GM23248 (cell line): ENCODE measurements at regions not wholly inside any gene's neighbourhood (a gene's known extent, or its start where the extent isn't known, plus 50 kb on each side); places are given as distances from the start of the nearest gene placed in this dataset.

Source experiments
- DNase-seq: peaks from one replicate; pipeline ENCODE4 v3.0.0-alpha.2; 2015
- H2AFZ ChIP-seq: fragments of 200-600 bp; sonication (generic); 2 replicates; pipeline ENCODE4 v1.6.1; 2016; ENCODE audit warnings: antibody characterized with exemption
- H3F3A ChIP-seq: fragments of 200-600 bp; sonication (generic); 2 replicates; pipeline ENCODE4 v1.6.1; 2016; ENCODE audit warnings: mild to moderate bottlenecking, antibody characterized with exemption, mixed run types; ENCODE audit not compliant: insufficient read depth
- H3K27ac ChIP-seq: fragments of 200-600 bp; sonication (generic); 2 replicates; pipeline ENCODE4 v1.5.1; 2016; ENCODE audit warnings: mild to moderate bottlenecking
- H3K27me3 ChIP-seq: fragments of 200-600 bp; sonication (generic); replicated peaks from 2 replicates; pipeline ENCODE4 v1.6.1; 2016; ENCODE audit warnings: mild to moderate bottlenecking; ENCODE audit not compliant: insufficient read depth
- H3K36me3 ChIP-seq: fragments of 200-600 bp; sonication (generic); 2 replicates; pipeline ENCODE4 v1.6.1; 2016; ENCODE audit warnings: low read depth, mild to moderate bottlenecking
- H3K4me1 ChIP-seq: fragments of 200-600 bp; sonication (generic); 2 replicates; pipeline ENCODE4 v1.6.1; 2016; ENCODE audit warnings: mild to moderate bottlenecking; ENCODE audit not compliant: insufficient read depth
- H3K4me2 ChIP-seq: fragments of 200-600 bp; sonication (generic); one replicate; pipeline ENCODE4 v1.6.1; 2016; ENCODE audit warnings: mild to moderate bottlenecking; ENCODE audit not compliant: unreplicated experiment
- H3K4me3 ChIP-seq: fragments of 200-600 bp; sonication (generic); 2 replicates; pipeline ENCODE4 v1.5.1; 2016; ENCODE audit warnings: mild to moderate bottlenecking
- H3K79me2 ChIP-seq: fragments of 200-600 bp; sonication (generic); 2 replicates; pipeline ENCODE4 v1.6.1; 2016; ENCODE audit warnings: mild to moderate bottlenecking; ENCODE audit not compliant: insufficient read depth
- H3K9ac ChIP-seq: fragments of 200-600 bp; sonication (generic); 2 replicates; pipeline ENCODE4 v1.6.1; 2016; ENCODE audit warnings: mild to moderate bottlenecking
- H3K9me2 ChIP-seq: fragments of 200-600 bp; sonication (generic); 2 replicates; pipeline ENCODE4 v1.6.1; 2016; ENCODE audit warnings: mixed run types, mild to moderate bottlenecking, moderate library complexity; ENCODE audit not compliant: insufficient read depth
- H3K9me3 ChIP-seq: fragments of 200-600 bp; sonication (generic); one replicate; pipeline ENCODE4 v1.6.1; 2017; ENCODE audit warnings: low read depth
- H4K20me1 ChIP-seq: fragments of 200-600 bp; sonication (generic); 2 replicates; pipeline ENCODE4 v1.6.0; 2016; ENCODE audit not compliant: insufficient read depth
- EZH2 ChIP-seq: fragments of 200-600 bp; sonication (generic); IDR thresholded peaks from 2 replicates; pipeline ENCODE4 v1.6.1; 2018; ENCODE audit warnings: antibody characterized with exemption, mild to moderate bottlenecking; ENCODE audit not compliant: insufficient read depth, poor library complexity, severe bottlenecking
- EZH2phosphoT487 ChIP-seq: fragments of 200-600 bp; sonication (generic); IDR thresholded peaks from 2 replicates; pipeline ENCODE4 v1.6.1; 2018; ENCODE audit warnings: antibody characterized with exemption, moderate library complexity, mild to moderate bottlenecking, low read depth; ENCODE audit not compliant: insufficient read depth
- WGBS, 2 experiments: methylation state at CpG; one replicate each; pipeline ENCODE4 v1.1.6; 2015 to 2017; ENCODE audit warnings: low lambda C conversion rate in 2 of 2, low coverage in 1 of 2; ENCODE audit errors: missing lambda C conversion rate in 2 of 2; 5-methylcytosine and 5-hydroxymethylcytosine counted together
- in situ Hi-C: fragments of 300-500 bp; cut with MboI; formaldehyde crosslinking; loops from 2 replicates; pipeline ENCODE4 v1.15.0; 2020

GRCh38 chr9:90061187-90061586, 456.4 kb downstream of the GADD45G start:
- Histone ChIP-seq H3K4me1 (no peaks in the 10 kb centered on the region), H3K9ac (no peak overlapping the region), H3K27me3 (no peaks in the 10 kb centered on the region; the same call in 1 of the 2 replicates), H3F3A (no peaks in the 10 kb centered on the region), H3K9me2 (no peaks in the 10 kb centered on the region), H3K9me3 (no peaks in the 10 kb centered on the region), H4K20me1 (no peaks in the 10 kb centered on the region), H3K4me2 (no peak overlapping the region), H3K36me3 (no peaks in the 10 kb centered on the region), H3K27ac (no peak overlapping the region), H2AFZ (no peak overlapping the region), H3K4me3 (no peak overlapping the region), H3K79me2 (no peaks in the 10 kb centered on the region)
- DNase-seq = no peak
- 67 to 71% methylated on average over 1 of the region's 1 CpG for WGBS, 2 experiments
- no peak for TF ChIP-seq EZH2phosphoT487
- no peak for TF ChIP-seq EZH2
- in situ Hi-C loops = no loop called here

- WGBS, 2 experiments = 0 to 11% methylated on average over 1 of the region's 1 CpG
- Histone ChIP-seq H3K36me3 (no peaks in the 10 kb centered on the region), H3K9me3 (no peaks in the 10 kb centered on the region), H2AFZ (no peak overlapping the region), H3F3A (no peaks in the 10 kb centered on the region), H3K9ac (no peak overlapping the region), H3K4me2 (no peak overlapping the region), H3K27me3 (no peaks in the 10 kb centered on the region; the same call in 1 of the 2 replicates), H3K27ac (no peak overlapping the region), H3K79me2 (no peaks in the 10 kb centered on the region), H3K4me3 (no peak overlapping the region), H3K4me1 (no peaks in the 10 kb centered on the region), H4K20me1 (no peaks in the 10 kb centered on the region), H3K9me2 (no peaks in the 10 kb centered on the region)
- no peak for DNase-seq
- in situ Hi-C loops = no loop called here
- TF ChIP-seq EZH2phosphoT487 (no peak), EZH2 (no peak)
These were observed 458.2 kb downstream of the GADD45G start for GRCh38 chr9:90062982-90063381.

- Histone ChIP-seq H3K4me1 (no peaks in the 10 kb centered on the region), H3K9me3 (no peaks in the 10 kb centered on the region), H3K27ac (no peak overlapping the region), H3F3A (no peaks in the 10 kb centered on the region), H2AFZ (no peak overlapping the region), H3K36me3 (no peaks in the 10 kb centered on the region), H3K9ac (no peak overlapping the region), H3K79me2 (no peaks in the 10 kb centered on the region), H4K20me1 (no peaks in the 10 kb centered on the region), H3K9me2 (no peaks in the 10 kb centered on the region), H3K4me3 (no peak overlapping the region), H3K27me3 (no peaks in the 10 kb centered on the region; the same call in 1 of the 2 replicates), H3K4me2 (no peak overlapping the region)
- TF ChIP-seq EZH2phosphoT487 = no peak
- no peak for TF ChIP-seq EZH2
- in situ Hi-C loops = no loop called here
- DNase-seq = no peak
- 39 to 49% methylated on average over 2 of the region's 2 CpGs for WGBS, 2 experiments
These were observed 459.4 kb downstream of the GADD45G start for GRCh38 chr9:90064248-90064647.

- no peak for TF ChIP-seq EZH2
- TF ChIP-seq EZH2phosphoT487 = no peak
- no peak overlapping the region for H3K27ac ChIP-seq
- no peak overlapping the region for H3K4me2 ChIP-seq
- no peak overlapping the region for H3K4me3 ChIP-seq
- no peak overlapping the region for H3K9ac ChIP-seq
- no peaks in the 10 kb centered on the region for H3K9me3 ChIP-seq
- H2AFZ ChIP-seq = no peak overlapping the region
- H4K20me1 ChIP-seq = no peaks in the 10 kb centered on the region
- in situ Hi-C loops = no loop called here
- 12 to 16% methylated on average over 3 of the region's 3 CpGs for whole genome bisulfite sequencing, 2 experiments
- H3K27me3 ChIP-seq = no peaks in the 10 kb centered on the region; the same call in 1 of the 2 replicates
- H3K9me2 ChIP-seq = no peaks in the 10 kb centered on the region
- H3F3A ChIP-seq = no peaks in the 10 kb centered on the region
- DNase-seq = no peak
- H3K79me2 ChIP-seq = no peaks in the 10 kb centered on the region
- H3K36me3 ChIP-seq = no peaks in the 10 kb centered on the region
- H3K4me1 ChIP-seq = no peaks in the 10 kb centered on the region
These were observed 460.2 kb downstream of the GADD45G start for GRCh38 chr9:90064971-90065370.

- Histone ChIP-seq H4K20me1 (no peaks in the 10 kb centered on the region), H3F3A (no peaks in the 10 kb centered on the region), H3K4me3 (no peak overlapping the region), H3K4me2 (no peak overlapping the region), H3K27ac (no peak overlapping the region), H3K9me2 (no peaks in the 10 kb centered on the region), H3K79me2 (no peaks in the 10 kb centered on the region), H3K27me3 (no peaks in the 10 kb centered on the region; the same call in 1 of the 2 replicates), H3K4me1 (no peaks in the 10 kb centered on the region), H3K9me3 (no peaks in the 10 kb centered on the region), H3K36me3 (no peaks in the 10 kb centered on the region), H2AFZ (no peak overlapping the region), H3K9ac (no peak overlapping the region)
- TF ChIP-seq EZH2phosphoT487 (no peak), EZH2 (no peak)
- in situ Hi-C loops = no loop called here
- WGBS, 2 experiments = 67 to 73% methylated on average over 2 of the region's 2 CpGs
- no peak for DNase-seq
These were observed 461.0 kb downstream of the GADD45G start for GRCh38 chr9:90065851-90066250.
